RWPE1 (cell line): ENCODE measurements at regions not wholly inside any gene's neighbourhood (a gene's known extent, or its start where the extent isn't known, plus 50 kb on each side); places are given as distances from the start of the nearest gene placed in this dataset.

ENCODE experiments used
- CTCF ChIA-PET: fragments of 350-600 bp; sonication (Branson Sonifier 250); formaldehyde crosslinking; extraction: SDS; loops from one replicate; lab custom pipeline; 2021; lab: Yijun Ruan, JAX
- POLR2A ChIA-PET: fragments of 400-600 bp; formaldehyde crosslinking; extraction: SDS; loops from one replicate; lab custom pipeline; 2020; ENCODE audit warnings: antibody characterized with exemption; ENCODE audit not compliant: low non-redundant PET; lab: Yijun Ruan, JAX
- DNase-seq: peaks from one replicate; pipeline ENCODE4 v3.0.0; 2012; ENCODE audit warnings: low spot score
- H3K27ac ChIP-seq: fragments of 450-650 bp; 2 replicates; pipeline ENCODE4 v1.5.1; 2017
- CTCF ChIP-seq: fragments of 450-650 bp; conservative IDR thresholded peaks from 2 replicates; pipeline ENCODE4 v1.5.1; 2017; ENCODE audit warnings: low read depth, mild to moderate bottlenecking

- ChIA-PET POLR2A (no interaction called here), CTCF (interaction anchor here (0.5 kb wide), 1 partner anchor 23 kb away, joined by 3 read pairs; no protein-coding TSS in a partner anchor)
- DNase-seq: no peak
- TF ChIP-seq CTCF: no peak
- H3K27ac ChIP-seq: no peak overlapping the region
Measured at GRCh38 chr5:166324372-166324771, 1967.1 kb upstream of the WWC1 start.

- H3K27ac ChIP-seq: no peak overlapping the region
- DNase-seq: no peak
- TF ChIP-seq CTCF: no peak
- ChIA-PET CTCF (no interaction called here), POLR2A (no interaction called here)
Measured at GRCh38 chr5:166329149-166329800, 1962.2 kb upstream of the WWC1 start.

- no peak overlapping the region for H3K27ac ChIP-seq
- no peak for DNase-seq
- CTCF ChIA-PET: interaction anchor here (0.6 kb wide), 1 partner anchor 1612 kb away, joined by 3 read pairs; no protein-coding TSS in a partner anchor
- no peak for TF ChIP-seq CTCF
- POLR2A ChIA-PET: no interaction called here
Measured at GRCh38 chr5:166330036-166330435, 1961.4 kb upstream of the WWC1 start.

GRCh38 chr5:166331521-166331920 lies 1959.9 kb upstream of the WWC1 start:
- CTCF ChIA-PET: no interaction called here

GRCh38 chr5:166338801-166339200 lies 1952.6 kb upstream of the WWC1 start:
- no peak overlapping the region for H3K27ac ChIP-seq
- ChIA-PET CTCF (interaction anchor here (0.5 kb wide), 1 partner anchor 711 kb away, joined by 3 read pairs; no protein-coding TSS in a partner anchor), POLR2A (no interaction called here)
- TF ChIP-seq CTCF: no peak
- DNase-seq: peak; percentile 18

More at GRCh38 chr5:166331521-166331920, 1959.9 kb upstream of the WWC1 start:
- TF ChIP-seq CTCF: no peak
- H3K27ac ChIP-seq: no peak overlapping the region
- no peak for DNase-seq
- POLR2A ChIA-PET: no interaction called here

GRCh38 chr5:166340039-166340438 lies 1951.4 kb upstream of the WWC1 start:
- DNase-seq: peak; percentile 41
- ChIA-PET POLR2A (no interaction called here), CTCF (interaction anchor here (0.5 kb wide), 2 partner anchors 30 to 191 kb away, joined by 3 to 4 read pairs; no protein-coding TSS in a partner anchor)
- no peak for TF ChIP-seq CTCF
- no peak overlapping the region for H3K27ac ChIP-seq
